ENCODE measurements at regions not wholly inside any gene's neighbourhood (a gene's known extent, or its start where the extent isn't known, plus 50 kb on each side); places are given as distances from the start of the nearest gene placed in this dataset.

- TF ChIP-seq REST (IDR thresholded peaks at IDR 0.05; ENCODE audit: low read depth, low read length), result no peak
- no peak for TF ChIP-seq ATF3 (IDR thresholded peaks at IDR 0.05; ENCODE audit: borderline replicate concordance, extremely low read depth, low read depth, low read length)
- no peak for TF ChIP-seq HDAC2 (IDR thresholded peaks at IDR 0.05)
- TF ChIP-seq RAD51 (IDR thresholded peaks at IDR 0.05), result no peak
- TF ChIP-seq FOXK2 (IDR thresholded peaks at IDR 0.05), result no peak
- no peak for TF ChIP-seq ZNF592 (IDR thresholded peaks at IDR 0.05)
- peak; percentile 84; the same call in 1 of the 2 replicates for TF ChIP-seq IRF4 (IDR thresholded peaks at IDR 0.05; ENCODE audit: low read depth, low read length)
- TF ChIP-seq TCF3 (IDR thresholded peaks at IDR 0.05; ENCODE audit: borderline replicate concordance, insufficient read depth, low read depth, low read length), result peak; percentile 64; the same call in 1 of the 2 replicates
- no peak for TF ChIP-seq SIN3A (IDR thresholded peaks at IDR 0.05; ENCODE audit: low read depth, low read length)
- no peak for TF ChIP-seq NRF1 (conservative IDR thresholded peaks at IDR 0.05; ENCODE audit: low read depth, low read length)
- TF ChIP-seq CHD4 (IDR thresholded peaks at IDR 0.05), result no peak
- TF ChIP-seq SPI1 (IDR thresholded peaks at IDR 0.05; ENCODE audit: borderline replicate concordance, insufficient read depth, low read depth, low read length), result peak; percentile 91
- no peak for TF ChIP-seq PML (IDR thresholded peaks at IDR 0.05; ENCODE audit: low read length)
- TF ChIP-seq CEBPZ (IDR thresholded peaks at IDR 0.05; ENCODE audit: low read depth, low read length), result no peak
- TF ChIP-seq ATF7 (IDR thresholded peaks at IDR 0.05; ENCODE audit: low read depth), result no peak
- TF ChIP-seq SMAD1 (IDR thresholded peaks at IDR 0.05; ENCODE audit: low read depth, partially characterized antibody), result no peak
- TF ChIP-seq CREB1 (IDR thresholded peaks at IDR 0.05; ENCODE audit: low read depth), result 0 out of 2 replicates have a peak, but pooled peaks have one; percentile 51
- TF ChIP-seq EZH2 (IDR thresholded peaks at IDR 0.05; ENCODE audit: borderline replicate concordance, control insufficient read depth, low read depth, low read length), result no peak
- TF ChIP-seq ZNF207 (IDR thresholded peaks at IDR 0.05; ENCODE audit: borderline replicate concordance), result no peak
- peak; percentile 89; the same call in 1 of the 2 replicates for TF ChIP-seq MTA3 (IDR thresholded peaks at IDR 0.05; ENCODE audit: borderline replicate concordance, low read length)
- no peak for TF ChIP-seq CBX5 (IDR thresholded peaks at IDR 0.05; ENCODE audit: low read depth)
- no peak for TF ChIP-seq HCFC1 (IDR thresholded peaks at IDR 0.05; ENCODE audit: low read length)
Measured at GRCh38 chr3:187919048-187919447, 173.8 kb upstream of the BCL6 start (continued).
